IMR-90 (cell line): ENCODE measurements at regions not wholly inside any gene's neighbourhood (a gene's known extent, or its start where the extent isn't known, plus 50 kb on each side); places are given as distances from the start of the nearest gene placed in this dataset.

Experiments
- ATAC-seq: fragments of 200-7000 bp; cut with Tn5 transposase; 2 replicates; pipeline ENCODE4 v1.9.1; 2020; ENCODE audit warnings: low read depth, mild to moderate bottlenecking, moderate library complexity
- BruUV-seq: library from RNA; stranded (reverse); fragments of 400-500 nt; replicated peaks from 2 replicates; lab custom pipeline; 2021; lab: Mats Ljungman, UMichigan
- CTCF ChIA-PET: fragments of 300-600 bp; formaldehyde crosslinking; extraction: SDS; loops from one replicate; lab custom pipeline; 2021; ENCODE audit warnings: antibody characterized with exemption; lab: Yijun Ruan, JAX
- POLR2A ChIA-PET: fragments of 300-600 bp; sonication (Branson Sonifier 250); formaldehyde crosslinking; loops from one replicate; lab custom pipeline; 2022; ENCODE audit warnings: antibody characterized with exemption; ENCODE audit not compliant: unreplicated experiment; lab: Charles Lee
- DNase-seq: peaks from one replicate; pipeline ENCODE4 v3.0.0; 2013
- H2AFZ ChIP-seq: replicated peaks from 2 replicates; pipeline ENCODE3; 2013; ENCODE audit warnings: low read length, mild to moderate bottlenecking; ENCODE audit not compliant: poor library complexity
- H2AK5ac ChIP-seq: 2 replicates; pipeline ENCODE4 v1.6.1; 2013; ENCODE audit warnings: low read depth, low read length, inconsistent platforms
- H2AK9ac ChIP-seq: replicated peaks from 2 replicates; pipeline ENCODE3; 2013; ENCODE audit warnings: mild to moderate bottlenecking, low read depth, low read length, moderate library complexity; ENCODE audit not compliant: poor library complexity
- H2BK120ac ChIP-seq: 2 replicates; pipeline ENCODE4 v1.6.1; 2013; ENCODE audit warnings: low read depth, low read length, inconsistent platforms
- H2BK15ac ChIP-seq: 3 replicates; pipeline ENCODE4 v1.6.1; 2013; ENCODE audit warnings: low read depth, low read length, inconsistent platforms
- H2BK20ac ChIP-seq: 2 replicates; pipeline ENCODE4 v1.6.1; 2013; ENCODE audit warnings: low read depth, mild to moderate bottlenecking, inconsistent platforms, low read length, moderate library complexity
- H2BK5ac ChIP-seq: 2 replicates; pipeline ENCODE4 v1.6.1; 2013; ENCODE audit warnings: mild to moderate bottlenecking, low read depth, low read length, inconsistent platforms; ENCODE audit not compliant: poor library complexity, severe bottlenecking
- H3K14ac ChIP-seq: replicated peaks from 2 replicates; pipeline ENCODE4 v1.6.1; 2013; ENCODE audit warnings: low read depth, low read length, inconsistent platforms
- H3K18ac ChIP-seq: 2 replicates; pipeline ENCODE4 v1.6.1; 2013; ENCODE audit warnings: low read depth, low read length, control low read depth
- H3K23ac ChIP-seq: 2 replicates; pipeline ENCODE4 v1.6.1; 2013; ENCODE audit warnings: low read depth, low read length, inconsistent platforms
- H3K27ac ChIP-seq: 2 replicates; pipeline ENCODE4 v1.5.1; 2013; ENCODE audit warnings: mild to moderate bottlenecking, control low read depth, low read length; ENCODE audit not compliant: insufficient read depth
- H3K27me3 ChIP-seq: 2 replicates; pipeline ENCODE4 v1.6.1; 2013; ENCODE audit warnings: low read length; ENCODE audit not compliant: control insufficient read depth, insufficient read depth
- H3K36me3 ChIP-seq: 2 replicates; pipeline ENCODE4 v1.6.1; 2013; ENCODE audit warnings: low read length, mixed read lengths; ENCODE audit not compliant: control insufficient read depth, insufficient read depth
- H3K4ac ChIP-seq: 2 replicates; pipeline ENCODE4 v1.6.1; 2013; ENCODE audit warnings: low read depth, low read length, inconsistent platforms
- H3K4me1 ChIP-seq: 2 replicates; pipeline ENCODE4 v1.6.1; 2013; ENCODE audit warnings: low read length, mixed read lengths; ENCODE audit not compliant: control insufficient read depth, insufficient read depth
- H3K4me2 ChIP-seq: 2 replicates; pipeline ENCODE4 v1.6.1; 2013; ENCODE audit warnings: low read depth, mild to moderate bottlenecking, control low read depth, low read length, moderate library complexity
- H3K4me3 ChIP-seq: 2 replicates; pipeline ENCODE4 v1.5.1; 2013; ENCODE audit warnings: low read depth, mild to moderate bottlenecking, control low read depth, low read length, moderate library complexity; ENCODE audit not compliant: insufficient read depth
- H3K56ac ChIP-seq: 2 replicates; pipeline ENCODE4 v1.6.1; 2013; ENCODE audit warnings: low read length, inconsistent platforms; ENCODE audit not compliant: insufficient read depth; ENCODE audit errors: extremely low read depth
- H3K79me1 ChIP-seq, 2 experiments: 2 replicates each; pipeline ENCODE4 v1.6.1; 2013; ENCODE audit warnings: low read length in 2 of 2, inconsistent platforms in 1 of 2, low read depth in 1 of 2
- H3K9ac ChIP-seq: 2 replicates; pipeline ENCODE4 v1.6.1; 2013; ENCODE audit warnings: low read depth, low read length, control low read depth
- H3K9me1 ChIP-seq: 2 replicates; pipeline ENCODE4 v1.6.1; 2013; ENCODE audit warnings: low read length, inconsistent platforms; ENCODE audit not compliant: insufficient read depth
- H3K9me3 ChIP-seq: 2 replicates; pipeline ENCODE4 v1.6.1; 2013; ENCODE audit warnings: low read length; ENCODE audit not compliant: control insufficient read depth, insufficient read depth
- H4K20me1 ChIP-seq: 2 replicates; pipeline ENCODE4 v1.6.1; 2013; ENCODE audit warnings: low read length, inconsistent platforms; ENCODE audit not compliant: insufficient read depth
- H4K5ac ChIP-seq: 2 replicates; pipeline ENCODE4 v1.6.1; 2013; ENCODE audit warnings: mild to moderate bottlenecking, low read depth, low read length, control low read depth
- H4K8ac ChIP-seq, 2 experiments: 2 replicates each; pipeline ENCODE4 v1.6.1; 2013; ENCODE audit warnings: low read depth in 2 of 2, low read length in 2 of 2, control low read depth in 1 of 2, inconsistent platforms in 1 of 2
- H4K91ac ChIP-seq: 2 replicates; pipeline ENCODE4 v1.6.1; 2013; ENCODE audit warnings: low read depth, low read length, inconsistent platforms; ENCODE audit not compliant: insufficient read depth
- BHLHE40 ChIP-seq: fragments of 150-350 bp; IDR thresholded peaks from 2 replicates; pipeline ENCODE4 v1.6.1; 2016; ENCODE audit warnings: mild to moderate bottlenecking, low read depth, low read length
- CEBPB ChIP-seq: IDR thresholded peaks from 2 replicates; pipeline ENCODE4 v1.6.1; 2012; ENCODE audit warnings: low read depth, low read length, improper control_type of control experiment
- CHD1 ChIP-seq: IDR thresholded peaks from 2 replicates; pipeline ENCODE4 v1.6.1; 2012; ENCODE audit warnings: low read depth, low read length, improper control_type of control experiment
- FOS ChIP-seq: fragments of 150-350 bp; IDR thresholded peaks from 2 replicates; pipeline ENCODE4 v1.6.1; 2016; ENCODE audit warnings: low read depth, low read length
- MAFK ChIP-seq: IDR thresholded peaks from 2 replicates; pipeline ENCODE4 v1.6.1; 2012; ENCODE audit warnings: low read depth, low read length, improper control_type of control experiment
- MAZ ChIP-seq: IDR thresholded peaks from 2 replicates; pipeline ENCODE4 v1.6.1; 2012; ENCODE audit warnings: low read depth, mild to moderate bottlenecking, low read length, improper control_type of control experiment, moderate library complexity, borderline replicate concordance
- MXI1 ChIP-seq: IDR thresholded peaks from 2 replicates; pipeline ENCODE4 v1.6.1; 2012; ENCODE audit warnings: low read depth, mild to moderate bottlenecking, low read length, moderate library complexity, borderline replicate concordance
- NFE2L2 ChIP-seq: fragments of 150-350 bp; IDR thresholded peaks from 2 replicates; pipeline ENCODE4 v1.6.1; 2016; ENCODE audit warnings: low read depth, mild to moderate bottlenecking, low read length
- POLR2A ChIP-seq: IDR thresholded peaks from 2 replicates; pipeline ENCODE4 v1.6.1; 2012; ENCODE audit warnings: mild to moderate bottlenecking, low read depth, low read length
- RAD21 ChIP-seq: IDR thresholded peaks from 2 replicates; pipeline ENCODE4 v1.6.1; 2012; ENCODE audit warnings: low read length, improper control_type of control experiment
- RCOR1 ChIP-seq: IDR thresholded peaks from 2 replicates; pipeline ENCODE4 v1.6.1; 2012; ENCODE audit warnings: mild to moderate bottlenecking, low read length, improper control_type of control experiment; ENCODE audit not compliant: insufficient replicate concordance
- RFX5 ChIP-seq: IDR thresholded peaks from 2 replicates; pipeline ENCODE4 v1.8.0; 2012; ENCODE audit warnings: low read depth, mild to moderate bottlenecking, low read length, moderate library complexity
- SMC3 ChIP-seq: fragments of 150-350 bp; IDR thresholded peaks from 2 replicates; pipeline ENCODE4 v1.6.1; 2016; ENCODE audit warnings: low read depth, mild to moderate bottlenecking, antibody characterized with exemption, low read length, moderate library complexity
- WGBS, 2 experiments: methylation state at CpG; one replicate each; pipeline versions ENCODE4 v1.1.5 to v1.1.7; 2013; ENCODE audit warnings: missing lambda C conversion rate in 2 of 2; ENCODE audit not compliant: insufficient read length in 1 of 2; ENCODE audit errors: extremely low coverage in 2 of 2; 5-methylcytosine and 5-hydroxymethylcytosine counted together
- dilution Hi-C: fragments of 300-500 bp; cut with HindIII; formaldehyde crosslinking; loops from one replicate; pipeline ENCODE4 v1.14.3; 2018; ENCODE audit warnings: low sequenced_read_pairs; ENCODE audit not compliant: unreplicated experiment
- in situ Hi-C: fragments of 300-500 bp; cut with MboI; formaldehyde crosslinking; loops from 3 replicates; pipeline ENCODE4 v1.14.3; 2019; ENCODE audit warnings: low sequenced_read_pairs, inconsistent platforms, mixed read lengths
- intact Hi-C: fragments of 100-400 bp; cut with micrococcal nuclease; formaldehyde crosslinking; loops from 2 replicates; pipeline ENCODE4 v1.10.0; 2022
- TF ChIP-seq, protein P1 (sequence below): conservative IDR thresholded peaks from 2 replicates; pipeline ENCODE4 v1.5.1; 2012; ENCODE audit warnings: mild to moderate bottlenecking, low read depth, low read length, improper control_type of control experiment
- TF ChIP-seq, protein P2 (sequence below): fragments of 150-350 bp; IDR thresholded peaks from 2 replicates; pipeline ENCODE4 v1.6.1; 2017; ENCODE audit warnings: mild to moderate bottlenecking, antibody characterized with exemption, low read length, low read depth
- TF ChIP-seq, protein P3 (sequence below): fragments of 150-350 bp; IDR thresholded peaks from 2 replicates; pipeline ENCODE4 v1.6.1; 2016; ENCODE audit warnings: low read depth, mild to moderate bottlenecking, low read length, moderate library complexity, borderline replicate concordance

DNA sequence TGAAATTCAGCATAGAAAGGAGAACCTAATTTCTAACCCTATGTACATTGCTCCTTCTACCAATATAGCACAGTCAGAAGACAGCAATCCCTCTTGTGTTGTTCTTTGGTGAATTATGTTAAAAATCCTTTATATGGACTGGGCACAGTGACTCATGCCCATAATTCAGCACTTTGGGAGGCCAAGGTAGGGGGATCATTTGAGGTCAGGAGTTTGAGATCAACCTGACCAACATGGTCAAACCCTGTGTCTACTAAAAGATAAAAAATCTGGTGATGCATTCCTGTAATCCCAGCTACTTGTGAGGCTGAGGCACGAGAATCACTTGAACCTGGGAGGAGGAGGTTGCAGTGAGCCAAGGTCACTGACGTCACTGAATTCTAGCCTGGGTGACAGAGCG, 195.6 kb downstream of the TMX3 start:
- POLR2A ChIA-PET = no interaction called here
- peaks cover 2% of the 10 kb centered on the region; the same call in 1 of the 2 replicates for H3K4me1 ChIP-seq
- 0 out of 2 replicates have a peak overlapping the region, but pooled peaks have one; percentile 33 for H2AK5ac ChIP-seq
- H2BK5ac ChIP-seq = no peak overlapping the region
- H2BK120ac ChIP-seq = no peak overlapping the region
- H3K4me2 ChIP-seq = no peak overlapping the region
- H2AFZ ChIP-seq = no peak overlapping the region
- H3K56ac ChIP-seq = no peak overlapping the region
- H3K27me3 ChIP-seq = no peaks in the 10 kb centered on the region
- H3K9me1 ChIP-seq = peaks cover 3% of the 10 kb centered on the region; the same call in 1 of the 2 replicates
- ATAC-seq (no peak), DNase-seq (peak; percentile 11)
- H3K18ac ChIP-seq = no peak overlapping the region
- BruUV-seq = no TSS peak
- no peak overlapping the region for H3K4me3 ChIP-seq
- H3K36me3 ChIP-seq = no peaks in the 10 kb centered on the region
- H3K23ac ChIP-seq = peak overlapping the region; percentile 74; the same call in 1 of the 2 replicates
- WGBS, 2 experiments = no CpG with 5 or more reads among the region's 3 CpGs
- no peaks in the 10 kb centered on the region for H3K9me3 ChIP-seq
- no peak overlapping the region for H2BK15ac ChIP-seq
- dilution Hi-C loops = no loop called here
- CTCF ChIA-PET = no interaction called here
- H4K5ac ChIP-seq = no peak overlapping the region
- in situ Hi-C loops = no loop called here
- H4K91ac ChIP-seq = no peak overlapping the region
- no peak overlapping the region for H3K27ac ChIP-seq
- H3K79me1 ChIP-seq = no peaks in the 10 kb centered on the region
- TF ChIP-seq, protein P1, sequence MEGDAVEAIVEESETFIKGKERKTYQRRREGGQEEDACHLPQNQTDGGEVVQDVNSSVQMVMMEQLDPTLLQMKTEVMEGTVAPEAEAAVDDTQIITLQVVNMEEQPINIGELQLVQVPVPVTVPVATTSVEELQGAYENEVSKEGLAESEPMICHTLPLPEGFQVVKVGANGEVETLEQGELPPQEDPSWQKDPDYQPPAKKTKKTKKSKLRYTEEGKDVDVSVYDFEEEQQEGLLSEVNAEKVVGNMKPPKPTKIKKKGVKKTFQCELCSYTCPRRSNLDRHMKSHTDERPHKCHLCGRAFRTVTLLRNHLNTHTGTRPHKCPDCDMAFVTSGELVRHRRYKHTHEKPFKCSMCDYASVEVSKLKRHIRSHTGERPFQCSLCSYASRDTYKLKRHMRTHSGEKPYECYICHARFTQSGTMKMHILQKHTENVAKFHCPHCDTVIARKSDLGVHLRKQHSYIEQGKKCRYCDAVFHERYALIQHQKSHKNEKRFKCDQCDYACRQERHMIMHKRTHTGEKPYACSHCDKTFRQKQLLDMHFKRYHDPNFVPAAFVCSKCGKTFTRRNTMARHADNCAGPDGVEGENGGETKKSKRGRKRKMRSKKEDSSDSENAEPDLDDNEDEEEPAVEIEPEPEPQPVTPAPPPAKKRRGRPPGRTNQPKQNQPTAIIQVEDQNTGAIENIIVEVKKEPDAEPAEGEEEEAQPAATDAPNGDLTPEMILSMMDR = no peak
- TF ChIP-seq, protein P2, sequence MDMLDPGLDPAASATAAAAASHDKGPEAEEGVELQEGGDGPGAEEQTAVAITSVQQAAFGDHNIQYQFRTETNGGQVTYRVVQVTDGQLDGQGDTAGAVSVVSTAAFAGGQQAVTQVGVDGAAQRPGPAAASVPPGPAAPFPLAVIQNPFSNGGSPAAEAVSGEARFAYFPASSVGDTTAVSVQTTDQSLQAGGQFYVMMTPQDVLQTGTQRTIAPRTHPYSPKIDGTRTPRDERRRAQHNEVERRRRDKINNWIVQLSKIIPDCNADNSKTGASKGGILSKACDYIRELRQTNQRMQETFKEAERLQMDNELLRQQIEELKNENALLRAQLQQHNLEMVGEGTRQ = no peak
- TF ChIP-seq BHLHE40 (no peak), NFE2L2 (no peak), FOS (no peak), CHD1 (no peak), MXI1 (no peak), RCOR1 (no peak), RFX5 (no peak), POLR2A (no peak), RAD21 (no peak), CEBPB (no peak), MAFK (no peak), SMC3 (no peak), MAZ (no peak)
- TF ChIP-seq, protein P3, sequence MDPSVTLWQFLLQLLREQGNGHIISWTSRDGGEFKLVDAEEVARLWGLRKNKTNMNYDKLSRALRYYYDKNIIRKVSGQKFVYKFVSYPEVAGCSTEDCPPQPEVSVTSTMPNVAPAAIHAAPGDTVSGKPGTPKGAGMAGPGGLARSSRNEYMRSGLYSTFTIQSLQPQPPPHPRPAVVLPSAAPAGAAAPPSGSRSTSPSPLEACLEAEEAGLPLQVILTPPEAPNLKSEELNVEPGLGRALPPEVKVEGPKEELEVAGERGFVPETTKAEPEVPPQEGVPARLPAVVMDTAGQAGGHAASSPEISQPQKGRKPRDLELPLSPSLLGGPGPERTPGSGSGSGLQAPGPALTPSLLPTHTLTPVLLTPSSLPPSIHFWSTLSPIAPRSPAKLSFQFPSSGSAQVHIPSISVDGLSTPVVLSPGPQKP = no peak
- no peak overlapping the region for H2AK9ac ChIP-seq
- intact Hi-C loops = no loop called here
- H4K20me1 ChIP-seq = no peaks in the 10 kb centered on the region
- 0 out of 2 replicates have a peak overlapping the region, but pooled peaks have one; percentile 52 for H3K14ac ChIP-seq
- H4K8ac ChIP-seq = no peak overlapping the region
- H3K9ac ChIP-seq = no peak overlapping the region
- peak overlapping the region; percentile 40; the same call in 1 of the 2 replicates for H3K4ac ChIP-seq
- H2BK20ac ChIP-seq = no peak overlapping the region
